ENCODE measurements at regions not wholly inside any gene's neighbourhood (a gene's known extent, or its start where the extent isn't known, plus 50 kb on each side); places are given as distances from the start of the nearest gene placed in this dataset.
"Not testable (repeated sequence)": the region's sequence is repeated elsewhere in the genome, so short reads cannot be mapped to it uniquely, and the experiment has no call there.

DNA sequence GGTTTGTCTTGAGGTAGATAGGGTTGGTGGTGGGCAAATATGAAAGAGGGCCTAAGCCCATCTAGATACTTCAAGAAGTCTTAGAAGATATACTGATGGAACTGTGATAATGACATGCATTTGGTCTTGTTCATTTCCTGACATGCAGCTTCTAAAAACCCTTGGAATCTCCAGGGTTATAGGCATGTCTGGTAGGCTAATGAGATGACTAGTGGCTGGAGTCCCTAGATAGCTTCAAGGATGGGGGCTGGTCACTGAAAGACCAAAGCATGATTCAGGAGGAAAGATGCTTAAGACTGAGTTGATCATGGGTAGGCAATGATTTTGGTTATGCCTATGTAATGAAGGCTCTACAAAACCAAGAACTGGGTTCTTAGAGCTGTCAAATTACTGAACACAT lies 217.9 kb upstream of the MOCS1 start:
- Histone ChIP-seq H3K4me1 (no peaks in the 10 kb centered on the region), H3K9me3 (no peaks in the 10 kb centered on the region), H3K4me3 (no peak overlapping the region), H3K36me3 (no peaks in the 10 kb centered on the region), H3K27ac (no peak overlapping the region), H3K27me3 (no peaks in the 10 kb centered on the region)
- TF ChIP-seq, protein P1, sequence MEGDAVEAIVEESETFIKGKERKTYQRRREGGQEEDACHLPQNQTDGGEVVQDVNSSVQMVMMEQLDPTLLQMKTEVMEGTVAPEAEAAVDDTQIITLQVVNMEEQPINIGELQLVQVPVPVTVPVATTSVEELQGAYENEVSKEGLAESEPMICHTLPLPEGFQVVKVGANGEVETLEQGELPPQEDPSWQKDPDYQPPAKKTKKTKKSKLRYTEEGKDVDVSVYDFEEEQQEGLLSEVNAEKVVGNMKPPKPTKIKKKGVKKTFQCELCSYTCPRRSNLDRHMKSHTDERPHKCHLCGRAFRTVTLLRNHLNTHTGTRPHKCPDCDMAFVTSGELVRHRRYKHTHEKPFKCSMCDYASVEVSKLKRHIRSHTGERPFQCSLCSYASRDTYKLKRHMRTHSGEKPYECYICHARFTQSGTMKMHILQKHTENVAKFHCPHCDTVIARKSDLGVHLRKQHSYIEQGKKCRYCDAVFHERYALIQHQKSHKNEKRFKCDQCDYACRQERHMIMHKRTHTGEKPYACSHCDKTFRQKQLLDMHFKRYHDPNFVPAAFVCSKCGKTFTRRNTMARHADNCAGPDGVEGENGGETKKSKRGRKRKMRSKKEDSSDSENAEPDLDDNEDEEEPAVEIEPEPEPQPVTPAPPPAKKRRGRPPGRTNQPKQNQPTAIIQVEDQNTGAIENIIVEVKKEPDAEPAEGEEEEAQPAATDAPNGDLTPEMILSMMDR (IDR thresholded peaks at IDR 0.05): no peak
- no peak for DNase-seq (ENCODE audit: low spot score)

DNA sequence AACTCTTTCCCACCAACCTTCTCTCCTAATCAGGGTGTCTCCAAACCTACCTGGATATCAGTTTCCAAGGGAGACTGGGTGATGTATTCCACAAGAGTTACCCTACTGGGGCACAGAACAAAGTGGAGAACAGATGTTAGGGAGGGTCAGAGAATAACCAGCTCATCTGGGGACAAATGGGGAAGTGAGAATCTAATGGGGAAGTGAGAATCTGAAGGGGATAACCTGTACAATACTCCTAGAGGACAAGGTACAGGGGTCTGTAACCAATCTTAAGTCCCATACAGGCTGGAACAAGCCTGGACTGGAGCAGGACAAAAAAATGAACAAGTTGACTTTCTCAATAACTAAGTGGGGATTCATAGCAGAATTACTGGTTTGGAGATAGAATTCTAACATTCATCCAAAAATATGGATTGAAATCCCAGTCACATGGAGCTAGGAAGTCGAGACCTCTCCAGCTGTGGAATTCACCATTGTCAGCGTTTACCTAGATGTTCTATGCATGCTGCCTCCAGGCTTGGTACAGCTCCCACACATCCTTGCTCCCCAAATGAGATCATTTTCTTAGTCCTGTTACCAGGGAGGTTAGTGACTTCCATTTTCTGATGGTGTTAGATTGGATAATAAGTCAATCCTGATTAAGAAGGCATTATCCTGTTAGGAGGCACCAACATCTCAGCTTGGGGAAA lies 214.8 kb upstream of the MOCS1 start:
- TF ChIP-seq, protein P1 (IDR thresholded peaks at IDR 0.05): no peak
- Histone ChIP-seq H3K9me3 (no peaks in the 10 kb centered on the region), H3K27ac (no peak overlapping the region), H3K36me3 (no peaks in the 10 kb centered on the region), H3K27me3 (no peaks in the 10 kb centered on the region), H3K4me1 (no peaks in the 10 kb centered on the region), H3K4me3 (no peak overlapping the region)
- DNase-seq (ENCODE audit: low spot score): no peak

DNA sequence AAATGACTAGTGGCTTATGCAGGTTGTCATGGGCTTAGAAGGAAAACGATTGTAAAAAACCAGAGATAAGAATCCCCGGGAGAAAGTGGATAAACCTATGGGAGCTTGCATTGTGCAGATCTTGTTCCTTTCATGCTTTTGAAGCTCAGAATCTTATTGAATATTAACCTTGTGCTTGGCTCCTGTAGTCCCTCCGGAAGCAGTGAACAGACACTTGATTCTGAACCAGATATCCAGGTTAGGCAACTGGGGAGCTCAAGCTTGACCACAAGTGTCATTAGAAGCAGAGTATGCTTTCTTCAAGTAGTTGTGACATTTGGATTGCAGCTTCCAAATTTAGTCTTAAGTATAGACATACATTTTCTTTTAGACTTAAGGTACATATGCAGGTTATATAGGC lies 212.6 kb upstream of the MOCS1 start:
- H3K4me3 ChIP-seq: no peak overlapping the region
- DNase-seq (ENCODE audit: low spot score): no peak
- no peaks in the 10 kb centered on the region for H3K27me3 ChIP-seq
- no peaks in the 10 kb centered on the region for H3K4me1 ChIP-seq
- H3K27ac ChIP-seq: no peak overlapping the region
- TF ChIP-seq, protein P1 (IDR thresholded peaks at IDR 0.05): no peak
- H3K36me3 ChIP-seq: no peaks in the 10 kb centered on the region
- no peaks in the 10 kb centered on the region for H3K9me3 ChIP-seq

DNA sequence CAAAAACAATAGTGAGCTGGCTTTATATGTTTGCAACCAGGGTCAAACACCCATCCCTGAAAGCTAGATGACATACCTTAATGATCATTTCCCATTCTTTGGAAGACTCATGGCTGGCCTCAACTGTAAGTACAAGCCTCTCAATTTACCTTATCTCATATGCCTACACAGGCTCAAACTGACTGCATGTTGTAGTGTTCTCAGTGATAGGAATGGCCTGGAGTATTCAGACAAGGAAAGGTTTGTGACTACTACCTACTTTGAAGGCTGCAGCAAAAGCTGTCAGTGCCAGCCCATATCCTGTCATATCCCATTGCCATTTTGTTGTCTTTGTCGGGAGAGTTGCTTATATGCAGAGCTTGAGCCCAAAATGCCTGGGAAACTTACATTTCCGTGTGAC lies 205.2 kb upstream of the MOCS1 start:
- no peaks in the 10 kb centered on the region for H3K9me3 ChIP-seq
- H3K4me3 ChIP-seq: no peak overlapping the region
- no peaks in the 10 kb centered on the region for H3K27me3 ChIP-seq
- H3K36me3 ChIP-seq: no peaks in the 10 kb centered on the region
- H3K4me1 ChIP-seq: no peaks in the 10 kb centered on the region
- no peak for DNase-seq (ENCODE audit: low spot score)
- TF ChIP-seq, protein P1 (IDR thresholded peaks at IDR 0.05): no peak
- H3K27ac ChIP-seq: no peak overlapping the region

DNA sequence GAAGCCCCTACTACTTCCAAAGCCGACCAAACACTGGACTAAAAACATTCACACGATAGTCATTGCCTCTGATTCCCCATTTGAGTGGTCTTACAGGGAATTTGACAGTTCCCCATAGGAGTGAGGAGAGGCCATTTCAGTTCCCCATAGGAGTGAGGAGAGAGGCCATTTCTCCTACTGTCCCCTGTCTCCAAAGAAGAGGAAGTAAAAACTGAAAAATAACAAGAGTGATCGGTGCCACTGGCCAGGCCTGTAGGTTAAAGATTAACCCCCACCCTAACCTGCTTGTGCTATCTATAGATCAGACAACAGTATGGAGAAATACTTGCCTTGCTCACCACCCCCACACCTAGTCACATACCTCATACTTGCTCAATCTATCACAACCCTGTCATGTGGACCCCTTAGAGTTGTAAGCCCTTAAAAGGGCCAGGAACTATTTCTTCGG lies 204.0 kb upstream of the MOCS1 start:
- Histone ChIP-seq H3K4me1 (no peaks in the 10 kb centered on the region), H3K9me3 (no peaks in the 10 kb centered on the region), H3K36me3 (no peaks in the 10 kb centered on the region), H3K4me3 (no peak overlapping the region), H3K27me3 (no peaks in the 10 kb centered on the region), H3K27ac (no peak overlapping the region)
- DNase-seq (ENCODE audit: low spot score): no peak
- TF ChIP-seq, protein P1 (IDR thresholded peaks at IDR 0.05): no peak

DNA sequence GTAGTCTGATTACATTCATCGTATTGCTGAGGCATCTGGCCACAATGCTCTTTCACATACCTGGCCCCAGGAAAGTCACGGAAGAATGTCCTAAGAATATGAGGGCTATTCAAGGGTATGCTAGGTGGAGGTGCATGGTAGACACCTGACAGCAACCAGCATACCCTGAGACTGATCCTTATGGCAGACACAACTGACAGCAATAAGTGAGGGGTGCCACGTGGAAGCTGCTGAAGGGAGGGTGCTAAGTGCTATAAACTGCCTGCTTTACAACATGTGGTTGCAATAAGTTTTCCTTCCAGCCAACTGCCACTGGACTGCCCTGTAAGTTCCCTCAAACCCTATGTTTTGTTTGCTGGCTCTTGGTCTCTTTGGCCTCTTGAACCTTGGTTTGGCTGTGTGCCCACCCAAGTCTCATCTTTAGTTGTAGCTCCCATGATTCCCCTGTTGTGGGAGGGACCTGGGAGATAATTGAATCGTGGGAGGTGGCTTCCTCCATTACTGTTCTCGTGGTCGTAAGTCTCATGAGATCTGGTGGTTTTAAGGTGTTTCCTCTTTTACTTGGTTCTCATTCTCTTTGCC lies 201.3 kb upstream of the MOCS1 start:
- Histone ChIP-seq H3K27me3 (no peaks in the 10 kb centered on the region), H3K9me3 (no peaks in the 10 kb centered on the region), H3K27ac (no peak overlapping the region), H3K36me3 (no peaks in the 10 kb centered on the region), H3K4me3 (no peak overlapping the region), H3K4me1 (no peaks in the 10 kb centered on the region)
- TF ChIP-seq, protein P1 (IDR thresholded peaks at IDR 0.05): no peak
- DNase-seq (ENCODE audit: low spot score): no peak

DNA sequence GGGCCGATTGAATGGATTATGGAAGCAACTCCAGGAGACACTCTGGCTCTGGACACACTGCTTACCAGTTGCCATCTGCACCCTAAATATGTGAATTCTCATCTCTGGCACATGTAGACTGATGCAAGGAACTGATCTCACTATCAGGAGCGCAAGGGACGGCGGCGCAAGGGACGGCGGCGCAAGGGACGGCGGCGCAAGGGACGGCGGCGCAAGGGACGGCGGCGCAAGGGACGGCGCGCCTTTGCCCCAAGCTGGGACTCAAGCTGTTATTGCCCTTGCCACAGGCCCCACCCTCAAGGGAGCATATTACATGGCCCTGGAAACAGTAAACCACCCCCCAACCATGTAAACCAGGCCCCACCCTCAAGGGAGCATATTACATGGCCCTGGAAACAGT lies 199.7 kb upstream of the MOCS1 start:
- not testable (repeated sequence) for H3K4me1 ChIP-seq; H3K27me3 ChIP-seq; DNase-seq (ENCODE audit: low spot score); H3K9me3 ChIP-seq; H3K36me3 ChIP-seq; H3K4me3 ChIP-seq; H3K27ac ChIP-seq

All from right atrium auricular region (tissue), 2 donors.